GM19452 (cell line): ENCODE measurements at regions not wholly inside any gene's neighbourhood (a gene's known extent, or its start where the extent isn't known, plus 50 kb on each side); places are given as distances from the start of the nearest gene placed in this dataset.

ENCODE experiments used
- ATAC-seq: cut with Tn5 transposase; IDR thresholded peaks from one replicate; pipeline ENCODE4 v1.9.1; 2021; ENCODE audit not compliant: unreplicated experiment

DNA sequence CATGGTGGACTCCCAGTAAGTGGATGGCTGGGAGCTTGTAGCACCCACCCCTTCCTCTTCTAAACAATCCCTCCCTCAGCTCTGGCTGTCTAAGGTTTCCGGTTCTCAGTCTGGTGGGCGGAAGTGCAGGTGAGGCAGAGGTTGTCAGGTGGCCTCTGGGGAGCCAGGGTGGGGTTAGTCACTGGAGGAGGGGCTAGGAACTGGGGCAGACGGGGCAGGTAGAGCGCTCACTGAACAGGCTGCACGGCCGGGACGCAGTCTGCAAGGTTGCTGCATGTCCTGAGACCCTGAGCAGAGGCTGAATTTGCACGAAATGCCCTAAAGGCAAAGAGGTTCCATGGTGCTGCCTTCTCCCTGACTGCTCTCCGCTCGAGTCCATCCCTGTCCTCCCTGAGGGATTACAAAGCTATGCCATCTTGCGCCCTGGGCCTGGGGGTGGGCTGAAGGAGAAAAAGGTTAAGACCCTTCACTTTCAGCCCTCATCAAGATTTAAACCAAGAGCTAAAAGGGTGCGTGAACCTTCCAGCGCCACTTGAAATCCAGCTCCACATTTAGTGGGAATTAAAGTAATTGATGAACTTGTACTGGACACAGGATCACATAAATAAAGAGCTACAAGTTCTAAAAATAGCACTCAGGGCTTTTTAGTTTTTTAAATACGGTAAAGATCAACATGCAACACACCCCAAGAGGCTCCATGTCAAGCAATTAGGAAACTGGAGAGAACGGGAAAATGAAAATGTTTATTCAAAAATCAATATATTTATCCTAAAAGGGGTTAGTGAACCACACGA, 62.3 kb upstream of the CTBP2 start:
- no peak for ATAC-seq

DNA sequence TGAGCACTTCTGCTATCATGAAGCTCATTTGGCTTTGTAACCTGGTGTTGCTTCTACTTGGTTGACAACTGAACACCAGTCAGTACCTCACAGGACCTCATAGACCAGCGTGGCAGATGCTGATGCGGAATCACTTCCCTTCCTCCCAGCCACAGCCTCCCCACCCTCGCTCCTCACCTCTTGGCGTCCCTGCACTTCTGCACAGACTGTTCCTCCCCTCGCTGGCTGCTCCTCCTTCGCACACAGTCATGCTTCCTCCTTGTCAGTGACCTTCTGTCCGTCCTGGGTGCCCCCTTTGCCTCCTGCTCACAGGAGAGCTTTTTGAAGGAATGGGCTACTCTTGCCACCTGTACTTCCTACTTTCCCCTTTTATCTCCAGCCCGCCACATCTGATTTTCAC, 61.4 kb upstream of the CTBP2 start:
- ATAC-seq = no peak

DNA sequence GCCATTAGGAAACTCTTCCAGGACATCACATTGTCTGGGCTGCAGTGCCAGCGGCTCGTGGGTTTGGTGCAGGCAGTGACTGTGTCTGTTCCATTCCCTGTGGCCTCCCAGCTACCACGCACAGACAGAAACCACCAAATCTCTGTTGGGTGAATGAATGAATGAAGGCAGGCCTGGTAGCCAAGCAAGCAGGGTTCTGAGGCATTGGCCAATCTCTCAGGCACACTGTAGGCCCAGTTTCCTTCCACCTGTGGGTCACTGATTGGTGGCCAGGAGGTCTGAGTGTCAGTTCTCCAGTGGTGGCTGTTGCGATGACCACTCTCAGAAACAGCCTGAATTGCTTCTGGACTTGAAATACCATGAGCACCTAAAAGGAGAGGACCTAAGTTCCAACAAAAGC, 59.4 kb upstream of the CTBP2 start:
- no peak for ATAC-seq

DNA sequence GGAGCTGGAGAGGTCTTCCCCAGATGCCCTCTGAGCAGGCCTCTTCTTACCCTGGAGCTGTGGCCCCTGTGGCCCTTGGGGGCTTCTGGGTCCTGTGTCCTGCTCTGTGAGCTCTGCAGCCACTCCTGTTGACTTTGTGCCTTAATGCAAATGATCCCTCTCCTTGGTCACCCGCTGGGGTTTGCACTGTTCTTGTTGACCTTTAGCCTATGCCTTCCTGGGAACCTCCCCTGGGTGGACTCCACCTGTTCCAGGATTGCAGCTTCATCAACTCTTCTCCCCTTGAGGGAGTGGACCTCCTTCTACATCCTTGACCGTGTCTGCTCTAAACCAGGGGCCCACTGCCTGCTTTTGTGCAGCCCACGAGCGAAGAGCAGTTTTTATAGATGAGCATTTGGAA, 58.6 kb upstream of the CTBP2 start:
- no peak for ATAC-seq

DNA sequence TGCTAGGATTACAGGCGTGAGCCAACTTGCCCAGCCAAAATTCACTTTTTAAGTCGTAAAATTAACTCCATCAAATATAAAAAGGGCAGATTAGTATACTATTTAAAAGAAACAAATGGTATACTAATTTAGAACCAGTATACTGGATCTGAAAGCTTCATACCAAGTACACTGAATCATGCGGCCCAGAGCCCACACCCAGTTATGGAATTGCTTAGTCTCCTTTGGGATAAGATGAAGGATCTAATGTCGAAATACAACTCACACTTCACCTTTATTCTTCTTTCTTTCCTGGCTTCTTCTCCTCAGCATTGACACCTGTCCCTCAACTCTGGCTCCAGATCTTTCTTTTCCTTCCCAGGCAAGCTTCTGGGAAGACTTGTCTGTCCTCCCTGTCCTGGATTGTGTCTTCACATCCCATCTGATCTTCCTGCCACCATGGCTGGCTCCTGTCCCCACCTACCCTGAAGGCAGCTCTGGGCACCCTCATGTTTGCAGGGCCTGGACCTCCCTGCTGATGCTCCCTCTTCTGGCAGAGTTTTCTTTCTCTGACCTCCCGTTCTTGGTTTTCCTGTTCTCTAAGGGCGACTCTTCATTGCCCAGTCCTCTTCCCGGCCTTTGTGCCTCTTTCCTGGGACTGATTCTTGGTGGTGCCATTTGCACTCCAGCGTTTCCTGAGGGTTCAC, 57.8 kb upstream of the CTBP2 start:
- ATAC-seq = no peak

DNA sequence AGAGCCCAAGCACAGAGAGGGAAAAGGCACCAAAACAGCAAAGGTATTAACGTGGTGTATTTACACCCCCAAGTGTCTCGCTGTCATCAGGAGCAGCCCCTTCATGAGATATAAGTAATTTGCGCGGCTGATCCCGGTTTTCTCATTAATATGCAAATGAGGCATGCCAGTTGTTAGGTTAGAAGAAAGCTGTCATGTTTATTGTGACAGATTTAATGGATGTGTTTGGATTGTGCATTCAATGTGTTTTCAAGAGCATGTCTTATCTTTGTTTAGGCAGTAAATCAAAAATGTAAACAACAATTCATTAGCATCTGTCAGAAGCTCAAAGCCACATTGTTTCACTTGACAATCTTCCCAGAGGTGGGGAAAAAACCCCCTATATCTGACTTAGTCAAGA, 56.5 kb upstream of the CTBP2 start:
- no peak for ATAC-seq

DNA sequence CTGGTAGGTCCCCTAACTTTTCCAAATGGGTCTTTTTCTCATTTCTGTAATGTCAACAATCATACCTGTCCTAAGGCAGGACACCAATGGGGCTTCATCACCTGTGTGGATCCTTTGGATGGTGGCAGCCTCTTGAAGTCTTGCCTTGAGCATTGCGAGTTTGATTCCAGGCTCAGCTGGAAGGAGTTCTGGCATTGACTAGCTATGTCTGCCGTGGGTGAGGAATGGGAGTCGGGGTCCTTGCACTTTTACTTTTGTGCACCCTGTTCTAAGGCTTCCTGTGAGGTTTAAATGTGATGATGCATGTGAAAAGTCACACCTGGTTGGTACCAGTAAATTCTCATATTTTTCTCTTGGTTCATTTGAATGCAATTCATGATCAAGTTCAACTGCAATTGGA, 55.9 kb upstream of the CTBP2 start:
- no peak for ATAC-seq

DNA sequence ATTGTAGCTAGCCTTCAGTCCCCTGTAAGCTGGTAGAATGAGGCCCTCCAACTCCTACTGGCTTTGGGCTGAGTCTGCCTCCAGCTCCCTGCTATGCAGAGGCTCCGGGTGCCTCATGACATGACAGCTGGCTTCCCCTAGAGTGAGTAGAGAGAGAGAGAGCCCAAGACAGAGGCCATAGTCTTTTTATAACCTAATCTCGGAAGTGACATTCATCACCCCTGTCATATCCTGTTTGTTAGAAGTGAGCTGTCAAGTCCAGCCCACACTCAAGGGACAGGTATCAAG, 53.9 kb upstream of the CTBP2 start:
- no peak for ATAC-seq

DNA sequence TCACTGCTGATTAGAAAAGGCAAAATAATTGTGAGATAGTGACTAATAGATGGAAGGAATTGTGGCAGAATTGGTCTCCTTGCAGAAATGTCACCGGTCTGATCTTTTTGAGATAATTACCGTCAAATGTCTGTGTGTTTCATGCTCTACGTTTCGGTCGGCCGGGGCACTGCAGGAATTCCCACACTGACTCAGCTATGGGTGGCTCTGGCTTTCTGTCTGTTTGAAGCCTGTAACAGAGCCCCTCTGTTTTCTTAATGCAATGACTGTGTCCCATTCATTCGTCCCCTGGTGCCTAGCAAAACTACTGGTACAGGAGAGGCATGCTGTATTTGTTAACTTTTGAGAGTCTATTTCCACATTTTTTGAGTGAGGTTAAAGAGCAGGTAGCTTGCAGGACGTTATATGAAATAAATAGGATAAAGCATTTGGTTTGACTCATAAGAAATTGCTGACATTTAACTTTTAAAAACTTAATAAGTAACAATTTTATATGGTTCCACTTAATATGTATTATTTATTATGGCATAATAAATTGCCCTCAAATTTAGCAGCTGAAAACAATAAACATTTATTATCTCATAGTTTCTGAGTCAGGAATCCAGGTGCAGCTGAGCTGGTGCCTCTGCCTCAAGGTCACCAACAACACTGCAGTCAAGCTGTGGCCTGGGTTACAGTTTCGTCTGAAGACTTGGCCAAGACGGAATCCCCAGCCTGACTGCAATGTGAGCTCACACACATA, 53.3 kb upstream of the CTBP2 start:
- ATAC-seq = no peak

DNA sequence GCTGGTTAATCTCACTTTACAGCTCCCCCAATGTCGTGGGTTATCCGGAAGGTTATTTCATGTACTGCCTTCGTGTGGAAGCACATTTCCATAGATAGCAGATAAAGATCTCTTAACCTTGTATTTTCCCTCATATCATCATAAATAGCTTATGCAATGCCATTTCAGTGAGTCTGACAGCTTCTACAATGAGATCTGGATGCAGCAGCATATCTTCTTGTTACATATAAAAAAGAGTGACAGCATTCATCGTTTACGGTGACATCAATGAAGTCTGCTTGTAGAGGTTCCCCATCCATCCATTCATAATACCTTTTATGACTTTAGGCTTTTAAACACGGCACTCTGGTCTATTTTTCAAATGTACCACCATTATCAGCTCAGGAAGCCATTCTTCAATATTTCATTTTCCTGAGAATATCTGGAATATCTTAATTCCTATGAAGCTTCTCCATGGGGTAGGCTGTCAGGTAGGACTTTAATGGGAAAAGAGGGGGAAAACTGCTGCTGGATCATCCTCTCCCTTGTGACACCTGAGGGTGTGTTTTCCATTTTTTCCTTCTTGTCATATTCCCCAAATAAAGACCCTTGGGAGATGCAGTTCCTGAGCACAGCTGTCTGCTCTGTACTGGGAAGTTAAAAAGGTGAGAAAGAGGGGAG, 51.9 kb upstream of the CTBP2 start:
- no peak for ATAC-seq
